Fibroblast of lung (primary cell): ENCODE measurements at regions not wholly inside any gene's neighbourhood (a gene's known extent, or its start where the extent isn't known, plus 50 kb on each side); places are given as distances from the start of the nearest gene placed in this dataset.

Source experiments
- DNase-seq, 2 donors: peaks; one replicate each; pipeline versions ENCODE4 v3.0.0 to v3.0.0-alpha.2; 2010; ENCODE audit warnings: low read depth in 2 of 2
- H2AFZ ChIP-seq: 2 replicates; pipeline ENCODE4 v1.5.1; 2012; ENCODE audit warnings: low read length, control low read depth, inconsistent platforms
- H3K27ac ChIP-seq: 2 replicates; pipeline ENCODE4 v1.5.1; 2011; ENCODE audit warnings: low read length, control low read depth; ENCODE audit not compliant: insufficient read depth
- H3K27me3 ChIP-seq: 2 replicates; pipeline ENCODE4 v1.5.1; 2011; ENCODE audit warnings: mild to moderate bottlenecking, low read length; ENCODE audit not compliant: control insufficient read depth, insufficient read depth
- H3K36me3 ChIP-seq: 2 replicates; pipeline ENCODE4 v1.5.1; 2011; ENCODE audit warnings: low read length; ENCODE audit not compliant: control insufficient read depth, insufficient read depth
- H3K4me1 ChIP-seq: 2 replicates; pipeline ENCODE4 v1.5.1; 2011; ENCODE audit warnings: low read length; ENCODE audit not compliant: control insufficient read depth, insufficient read depth; ENCODE audit errors: extremely low read depth
- H3K4me2 ChIP-seq: 2 replicates; pipeline ENCODE4 v1.5.1; 2011; ENCODE audit warnings: low read length, control low read depth; ENCODE audit not compliant: insufficient read depth; ENCODE audit errors: extremely low read depth
- H3K4me3 ChIP-seq, 4 experiments: fragments of 200-600 bp in 1 of 4; sonication (generic) in 1 of 4; replicated peaks in 1 of 4; 2 replicates each; pipeline ENCODE4 v1.5.1; 2011 to 2016; ENCODE audit warnings: low read length in 4 of 4, low read depth in 3 of 4, mild to moderate bottlenecking in 3 of 4, control low read depth in 2 of 4, inconsistent platforms in 1 of 4, mixed read lengths in 1 of 4; ENCODE audit not compliant: insufficient read depth in 1 of 4; ENCODE audit errors: control extremely low read depth in 1 of 4
- H3K79me2 ChIP-seq: 2 replicates; pipeline ENCODE4 v1.5.1; 2012; ENCODE audit warnings: mild to moderate bottlenecking, low read length, inconsistent platforms; ENCODE audit not compliant: control insufficient read depth, insufficient read depth
- H3K9ac ChIP-seq: 2 replicates; pipeline ENCODE4 v1.5.1; 2011; ENCODE audit warnings: mild to moderate bottlenecking, low read length, control low read depth; ENCODE audit not compliant: insufficient read depth
- H3K9me3 ChIP-seq: 2 replicates; pipeline ENCODE4 v1.5.1; 2012; ENCODE audit warnings: low read depth, low read length; ENCODE audit not compliant: control insufficient read depth, insufficient read depth
- H4K20me1 ChIP-seq: 2 replicates; pipeline ENCODE4 v1.5.1; 2011; ENCODE audit warnings: low read length; ENCODE audit not compliant: control insufficient read depth, insufficient read depth; ENCODE audit errors: extremely low read depth
- EZH2 ChIP-seq: IDR thresholded peaks from 2 replicates; pipeline ENCODE4 v1.5.1; 2012; ENCODE audit warnings: low read length, control low read depth, mild to moderate bottlenecking; ENCODE audit errors: missing control alignments
- TF ChIP-seq, protein P1 (sequence below), 2 donors: IDR thresholded peaks in 1 of 2; conservative IDR thresholded peaks in 1 of 2; 1 replicate in 1 of 2; 2 replicates in 1 of 2; pipeline ENCODE4 v1.5.1; 2011 to 2012; ENCODE audit warnings: low read length in 2 of 2, control low read depth in 1 of 2, inconsistent platforms in 1 of 2, low read depth in 1 of 2, mild to moderate bottlenecking in 1 of 2

DNA sequence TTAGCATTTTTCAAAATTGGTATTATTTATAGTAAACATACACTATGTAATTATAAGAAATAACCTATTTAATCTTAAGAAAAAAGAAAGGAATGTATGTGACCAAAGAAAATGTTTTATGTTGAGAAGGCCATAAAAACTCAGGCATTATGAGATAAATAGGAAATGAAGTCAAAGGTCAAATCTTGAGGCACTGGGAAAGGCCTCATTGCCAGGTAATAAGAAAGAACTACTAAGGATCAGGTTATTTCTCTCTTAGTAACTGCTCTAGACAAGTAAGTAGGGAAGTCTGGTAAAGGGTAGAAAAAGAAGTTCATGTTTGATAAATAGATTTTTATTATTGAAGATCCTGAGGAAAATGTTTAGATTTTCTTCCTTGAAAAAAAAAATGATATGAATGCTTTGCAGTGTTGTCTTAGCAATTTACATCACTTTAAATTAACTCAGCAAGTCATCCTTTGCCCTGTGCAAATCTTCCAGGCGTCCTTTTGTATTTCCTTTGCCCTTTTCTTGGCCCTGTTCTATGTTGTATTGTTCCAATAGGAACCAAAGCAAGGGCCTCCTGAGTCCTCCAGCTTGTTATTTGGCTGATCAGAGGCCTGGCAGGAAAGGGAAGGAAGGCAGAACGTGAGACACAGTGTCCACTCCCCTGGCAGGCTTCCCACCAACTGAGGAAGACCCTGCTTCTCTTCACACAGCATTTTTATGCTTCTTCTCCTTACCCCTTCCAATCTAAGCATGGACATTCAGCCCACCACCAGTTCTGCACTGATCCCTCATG lies 260.4 kb upstream of the MIR17HG start:
- H2AFZ ChIP-seq: no peak overlapping the region
- H3K4me2 ChIP-seq: no peak overlapping the region
- H3K9me3 ChIP-seq: no peaks in the 10 kb centered on the region
- no peaks in the 10 kb centered on the region for H3K36me3 ChIP-seq
- H3K79me2 ChIP-seq: no peaks in the 10 kb centered on the region
- no peak for DNase-seq
- no peaks in the 10 kb centered on the region for H3K27me3 ChIP-seq
- no peak overlapping the region for H3K27ac ChIP-seq
- no peaks in the 10 kb centered on the region for H3K4me1 ChIP-seq
- no peak overlapping the region for H3K4me3 ChIP-seq
- TF ChIP-seq, protein P1, sequence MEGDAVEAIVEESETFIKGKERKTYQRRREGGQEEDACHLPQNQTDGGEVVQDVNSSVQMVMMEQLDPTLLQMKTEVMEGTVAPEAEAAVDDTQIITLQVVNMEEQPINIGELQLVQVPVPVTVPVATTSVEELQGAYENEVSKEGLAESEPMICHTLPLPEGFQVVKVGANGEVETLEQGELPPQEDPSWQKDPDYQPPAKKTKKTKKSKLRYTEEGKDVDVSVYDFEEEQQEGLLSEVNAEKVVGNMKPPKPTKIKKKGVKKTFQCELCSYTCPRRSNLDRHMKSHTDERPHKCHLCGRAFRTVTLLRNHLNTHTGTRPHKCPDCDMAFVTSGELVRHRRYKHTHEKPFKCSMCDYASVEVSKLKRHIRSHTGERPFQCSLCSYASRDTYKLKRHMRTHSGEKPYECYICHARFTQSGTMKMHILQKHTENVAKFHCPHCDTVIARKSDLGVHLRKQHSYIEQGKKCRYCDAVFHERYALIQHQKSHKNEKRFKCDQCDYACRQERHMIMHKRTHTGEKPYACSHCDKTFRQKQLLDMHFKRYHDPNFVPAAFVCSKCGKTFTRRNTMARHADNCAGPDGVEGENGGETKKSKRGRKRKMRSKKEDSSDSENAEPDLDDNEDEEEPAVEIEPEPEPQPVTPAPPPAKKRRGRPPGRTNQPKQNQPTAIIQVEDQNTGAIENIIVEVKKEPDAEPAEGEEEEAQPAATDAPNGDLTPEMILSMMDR (conservative IDR thresholded peaks at IDR 0.05 in 1 of 2, IDR thresholded peaks at IDR 0.05 in 1 of 2; ENCODE audit: low read depth in 1 of 2, low read length in 2 of 2): no peak
- no peak for TF ChIP-seq EZH2
- no peak overlapping the region for H3K9ac ChIP-seq
- H4K20me1 ChIP-seq: no peaks in the 10 kb centered on the region

DNA sequence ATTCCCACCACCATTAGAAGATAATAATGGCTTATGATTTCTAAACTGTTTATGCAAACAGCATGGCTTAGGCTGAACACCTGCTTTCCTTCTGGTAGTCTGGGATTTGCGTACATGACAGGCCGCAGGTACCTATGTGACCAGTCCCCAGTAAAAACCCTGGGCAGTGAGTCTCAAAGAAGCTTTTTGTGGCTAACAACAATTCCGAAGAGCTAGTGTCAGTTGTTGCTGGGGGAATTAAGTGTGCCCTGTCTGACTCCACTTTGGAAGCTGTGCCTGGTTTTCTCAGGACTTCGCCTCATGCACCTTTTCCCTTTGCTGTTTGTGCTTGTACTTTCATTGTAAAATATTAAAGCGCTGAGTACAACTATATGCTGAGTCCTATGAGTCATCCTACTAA lies 250.2 kb upstream of the MIR17HG start:
- no peaks in the 10 kb centered on the region for H3K4me1 ChIP-seq
- no peak overlapping the region for H2AFZ ChIP-seq

DNA sequence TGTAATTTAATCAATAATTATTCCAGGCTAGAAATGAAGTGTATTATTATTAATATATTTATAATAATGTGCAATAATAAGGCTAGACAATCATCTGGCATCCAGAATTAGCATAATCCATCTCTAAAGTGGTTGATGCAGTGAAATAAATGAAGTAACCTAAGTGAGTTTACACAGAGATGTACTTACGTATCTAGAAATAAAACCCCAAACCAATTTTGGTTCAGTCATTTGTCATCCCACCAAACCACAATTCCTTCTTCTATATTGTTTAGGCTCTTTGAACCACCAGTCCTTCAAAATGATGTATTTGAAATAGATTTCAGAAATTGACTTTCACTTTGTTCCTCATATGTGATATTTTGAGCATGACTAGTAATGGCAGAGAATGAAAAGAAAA lies 247.6 kb upstream of the MIR17HG start:
- no peaks in the 10 kb centered on the region for H3K79me2 ChIP-seq

More for the DNA sequence above, 250.2 kb upstream of the MIR17HG start:
- Histone ChIP-seq H3K36me3 (no peaks in the 10 kb centered on the region), H3K9me3 (no peaks in the 10 kb centered on the region), H3K4me3 (no peak overlapping the region), H3K27me3 (no peaks in the 10 kb centered on the region), H3K27ac (no peak overlapping the region), H3K79me2 (no peaks in the 10 kb centered on the region), H3K9ac (no peak overlapping the region), H4K20me1 (no peaks in the 10 kb centered on the region), H3K4me2 (no peak overlapping the region)
- TF ChIP-seq, protein P1 (conservative IDR thresholded peaks at IDR 0.05 in 1 of 2, IDR thresholded peaks at IDR 0.05 in 1 of 2; ENCODE audit: low read depth in 1 of 2, low read length in 2 of 2): no peak
- no peak for TF ChIP-seq EZH2
- DNase-seq: no peak

More for the DNA sequence above, 247.6 kb upstream of the MIR17HG start:
- no peak overlapping the region for H2AFZ ChIP-seq
- no peaks in the 10 kb centered on the region for H3K9me3 ChIP-seq
- no peak overlapping the region for H3K4me3 ChIP-seq
- H4K20me1 ChIP-seq: no peaks in the 10 kb centered on the region
- TF ChIP-seq, protein P1 (conservative IDR thresholded peaks at IDR 0.05 in 1 of 2, IDR thresholded peaks at IDR 0.05 in 1 of 2; ENCODE audit: low read depth in 1 of 2, low read length in 2 of 2): no peak
- no peak for TF ChIP-seq EZH2
- no peaks in the 10 kb centered on the region for H3K27me3 ChIP-seq
- H3K4me1 ChIP-seq: no peaks in the 10 kb centered on the region
- H3K36me3 ChIP-seq: no peaks in the 10 kb centered on the region
- DNase-seq: no peak
- no peak overlapping the region for H3K9ac ChIP-seq
- no peak overlapping the region for H3K27ac ChIP-seq
- H3K4me2 ChIP-seq: no peak overlapping the region
